ENCODE measurements at regions not wholly inside any gene's neighbourhood (a gene's known extent, or its start where the extent isn't known, plus 50 kb on each side); places are given as distances from the start of the nearest gene placed in this dataset.

- peaks cover 11% of the 10 kb centered on the region for H3K4me1 ChIP-seq (ENCODE audit: low read length)
- no peaks in the 10 kb centered on the region for H3K9me3 ChIP-seq (ENCODE audit: insufficient read depth, low read length)
- no peak overlapping the region for H3K4me3 ChIP-seq (ENCODE audit: low read length)
- H3K36me3 ChIP-seq (replicated peaks; ENCODE audit: low read depth, low read length) = no peaks in the 10 kb centered on the region
- H3K4me2 ChIP-seq (ENCODE audit: low read length) = no peak overlapping the region
- H4K20me1 ChIP-seq (ENCODE audit: insufficient read depth, low read length) = no peaks in the 10 kb centered on the region
- H2AFZ ChIP-seq (ENCODE audit: low read depth, low read length) = no peak overlapping the region
- H3K27me3 ChIP-seq (ENCODE audit: low read depth, low read length) = peaks cover 13% of the 10 kb centered on the region; the same call in 1 of the 2 replicates
- no peak for TF ChIP-seq CTCF (IDR thresholded peaks at IDR 0.05; ENCODE audit: low read depth, low read length)
- TF ChIP-seq EZH2phosphoT487 (IDR thresholded peaks at IDR 0.05; ENCODE audit: low read depth) = no peak
- no peaks in the 10 kb centered on the region for H3K79me2 ChIP-seq (ENCODE audit: low read length)
- no peak overlapping the region for H3K9ac ChIP-seq (ENCODE audit: low read length)
- no peak overlapping the region for H3K27ac ChIP-seq (ENCODE audit: low read length)
These were observed 51.6 kb upstream of the C15orf39 start for GRCh38 chr15:75149867-75150709.

- no peaks in the 10 kb centered on the region for H3K79me2 ChIP-seq (ENCODE audit: low read length)
- H3K27me3 ChIP-seq (ENCODE audit: low read depth, low read length) = peaks cover 13% of the 10 kb centered on the region; the same call in 1 of the 2 replicates
- H3K27ac ChIP-seq (ENCODE audit: low read length) = no peak overlapping the region
- H3K9ac ChIP-seq (ENCODE audit: low read length) = no peak overlapping the region
- H3K4me3 ChIP-seq (ENCODE audit: low read length) = no peak overlapping the region
- no peaks in the 10 kb centered on the region for H3K36me3 ChIP-seq (replicated peaks; ENCODE audit: low read depth, low read length)
- TF ChIP-seq EZH2phosphoT487 (IDR thresholded peaks at IDR 0.05; ENCODE audit: low read depth) = no peak
- no peak for TF ChIP-seq CTCF (IDR thresholded peaks at IDR 0.05; ENCODE audit: low read depth, low read length)
- H3K4me1 ChIP-seq (ENCODE audit: low read length) = peaks cover 11% of the 10 kb centered on the region
- H4K20me1 ChIP-seq (ENCODE audit: insufficient read depth, low read length) = no peaks in the 10 kb centered on the region
- H2AFZ ChIP-seq (ENCODE audit: low read depth, low read length) = no peak overlapping the region
- no peaks in the 10 kb centered on the region for H3K9me3 ChIP-seq (ENCODE audit: insufficient read depth, low read length)
- no peak overlapping the region for H3K4me2 ChIP-seq (ENCODE audit: low read length)
These were observed 50.2 kb upstream of the C15orf39 start for GRCh38 chr15:75151214-75152128.
